ENCODE measurements at regions not wholly inside any gene's neighbourhood (a gene's known extent, or its start where the extent isn't known, plus 50 kb on each side); places are given as distances from the start of the nearest gene placed in this dataset.

GRCh38 chr2:34112161-34112560 is 513.1 kb upstream of the FAM98A start:
- Histone ChIP-seq H3K4me3 (ENCODE audit: insufficient read depth, low read length, poor library complexity, severe bottlenecking) (no peak overlapping the region), H3F3A (ENCODE audit: insufficient read depth) (no peaks in the 10 kb centered on the region), H4K20me1 (ENCODE audit: low read depth, low read length) (no peaks in the 10 kb centered on the region), H3K27ac (ENCODE audit: low read depth, low read length) (no peak overlapping the region), H3K79me2 (ENCODE audit: insufficient read depth, low read length) (no peaks in the 10 kb centered on the region), H2AFZ (ENCODE audit: low read depth, low read length, severe bottlenecking) (no peak overlapping the region), H3K4me2 (ENCODE audit: low read depth, low read length, poor library complexity, severe bottlenecking) (no peak overlapping the region), H3K36me3 (ENCODE audit: low read length) (no peaks in the 10 kb centered on the region), H3K9me2 (replicated peaks; ENCODE audit: insufficient read depth, low read length) (no peaks in the 10 kb centered on the region), H3K27me3 (ENCODE audit: low read length) (no peaks in the 10 kb centered on the region), H3K9me3 (ENCODE audit: insufficient read depth, low read length) (no peaks in the 10 kb centered on the region), H3K9ac (ENCODE audit: low read length) (no peak overlapping the region)
- no peak for TF ChIP-seq EZH2phosphoT487 (conservative IDR thresholded peaks at IDR 0.05; ENCODE audit: low read length)
- no peak for TF ChIP-seq CTCF (IDR thresholded peaks at IDR 0.05; ENCODE audit: insufficient read depth, low read length, poor library complexity, severe bottlenecking)

- Histone ChIP-seq H3F3A (ENCODE audit: insufficient read depth) (no peaks in the 10 kb centered on the region), H2AFZ (ENCODE audit: low read depth, low read length, severe bottlenecking) (no peak overlapping the region)
- TF ChIP-seq EZH2phosphoT487 (conservative IDR thresholded peaks at IDR 0.05; ENCODE audit: low read length) = no peak
- no peak for TF ChIP-seq CTCF (IDR thresholded peaks at IDR 0.05; ENCODE audit: insufficient read depth, low read length, poor library complexity, severe bottlenecking)
Observed at GRCh38 chr2:34110392-34110791, 511.3 kb upstream of the FAM98A start.

GRCh38 chr2:34107811-34108210 is 508.7 kb upstream of the FAM98A start:
- H3K9me3 ChIP-seq (ENCODE audit: insufficient read depth, low read length) = no peaks in the 10 kb centered on the region
- no peaks in the 10 kb centered on the region for H3K79me2 ChIP-seq (ENCODE audit: insufficient read depth, low read length)
- H3K36me3 ChIP-seq (ENCODE audit: low read length) = no peaks in the 10 kb centered on the region
- H3K9me2 ChIP-seq (replicated peaks; ENCODE audit: insufficient read depth, low read length) = no peaks in the 10 kb centered on the region
- no peak overlapping the region for H3K9ac ChIP-seq (ENCODE audit: low read length)
- H3F3A ChIP-seq (ENCODE audit: insufficient read depth) = no peaks in the 10 kb centered on the region
- TF ChIP-seq CTCF (IDR thresholded peaks at IDR 0.05; ENCODE audit: insufficient read depth, low read length, poor library complexity, severe bottlenecking) (no peak), EZH2phosphoT487 (conservative IDR thresholded peaks at IDR 0.05; ENCODE audit: low read length) (no peak)
- H3K4me3 ChIP-seq (ENCODE audit: insufficient read depth, low read length, poor library complexity, severe bottlenecking) = no peak overlapping the region
- H3K4me2 ChIP-seq (ENCODE audit: low read depth, low read length, poor library complexity, severe bottlenecking) = no peak overlapping the region
- H2AFZ ChIP-seq (ENCODE audit: low read depth, low read length, severe bottlenecking) = no peak overlapping the region
- H3K27me3 ChIP-seq (ENCODE audit: low read length) = no peaks in the 10 kb centered on the region
- H4K20me1 ChIP-seq (ENCODE audit: low read depth, low read length) = no peaks in the 10 kb centered on the region
- no peak overlapping the region for H3K27ac ChIP-seq (ENCODE audit: low read depth, low read length)

More at GRCh38 chr2:34110392-34110791, 511.3 kb upstream of the FAM98A start:
- H3K9ac ChIP-seq (ENCODE audit: low read length) = no peak overlapping the region
- no peak overlapping the region for H3K4me2 ChIP-seq (ENCODE audit: low read depth, low read length, poor library complexity, severe bottlenecking)
- no peak overlapping the region for H3K4me3 ChIP-seq (ENCODE audit: insufficient read depth, low read length, poor library complexity, severe bottlenecking)
- no peaks in the 10 kb centered on the region for H3K9me2 ChIP-seq (replicated peaks; ENCODE audit: insufficient read depth, low read length)
- no peaks in the 10 kb centered on the region for H3K9me3 ChIP-seq (ENCODE audit: insufficient read depth, low read length)
- H3K27ac ChIP-seq (ENCODE audit: low read depth, low read length) = no peak overlapping the region
- H3K79me2 ChIP-seq (ENCODE audit: insufficient read depth, low read length) = no peaks in the 10 kb centered on the region
- H3K36me3 ChIP-seq (ENCODE audit: low read length) = no peaks in the 10 kb centered on the region
- no peaks in the 10 kb centered on the region for H4K20me1 ChIP-seq (ENCODE audit: low read depth, low read length)
- H3K27me3 ChIP-seq (ENCODE audit: low read length) = no peaks in the 10 kb centered on the region

Data from SU-DHL-6 (cell line).